Hematopoietic multipotent progenitor cell treated with erythropoietin and hydrocortisone succinate and interleukin-3 and kit ligand, for 4 days (in vitro differentiated cells): ENCODE measurements at regions not wholly inside any gene's neighbourhood (a gene's known extent, or its start where the extent isn't known, plus 50 kb on each side); places are given as distances from the start of the nearest gene placed in this dataset.

Experiments
- DNase-seq: peaks from one replicate; pipeline ENCODE4 v3.0.0-alpha.2; 2015

- no peak for DNase-seq
Observed at GRCh38 chr2:45337481-45337880, 273.6 kb downstream of the SRBD1 start.

- DNase-seq = no peak
Observed at GRCh38 chr2:45334205-45334604, 276.9 kb downstream of the SRBD1 start.

- DNase-seq = no peak
Observed at GRCh38 chr2:45332567-45332966, 278.5 kb downstream of the SRBD1 start.

GRCh38 chr2:45332094-45332493, 279.0 kb downstream of the SRBD1 start:
- peak; percentile 6 for DNase-seq

GRCh38 chr2:45331410-45331786, 279.7 kb downstream of the SRBD1 start:
- DNase-seq = no peak

- no peak for DNase-seq
Observed at GRCh38 chr2:45330637-45331409, 280.2 kb downstream of the SRBD1 start.

GRCh38 chr2:45330108-45330507, 281.0 kb downstream of the SRBD1 start:
- no peak for DNase-seq

- peak; percentile 3 for DNase-seq
Observed at GRCh38 chr2:45329045-45329677, 281.9 kb downstream of the SRBD1 start.

GRCh38 chr2:45328264-45328870, 282.7 kb downstream of the SRBD1 start:
- DNase-seq = no peak

- no peak for DNase-seq
Observed at GRCh38 chr2:45323344-45323743, 287.7 kb downstream of the SRBD1 start.

- DNase-seq = no peak
Observed at GRCh38 chr2:45320956-45321355, 290.1 kb downstream of the SRBD1 start.

- DNase-seq = no peak
Observed at GRCh38 chr2:45319683-45320455, 291.2 kb downstream of the SRBD1 start.

- DNase-seq = no peak
Observed at GRCh38 chr2:45318686-45319085, 292.4 kb downstream of the SRBD1 start.

GRCh38 chr2:45316576-45317338, 294.3 kb downstream of the SRBD1 start:
- DNase-seq = no peak

GRCh38 chr2:45315861-45316260, 295.2 kb downstream of the SRBD1 start:
- DNase-seq = no peak

- DNase-seq = no peak
Observed at GRCh38 chr2:45312275-45312674, 298.8 kb downstream of the SRBD1 start.

- no peak for DNase-seq
Observed at GRCh38 chr2:45311559-45311958, 299.5 kb downstream of the SRBD1 start.

GRCh38 chr2:45307147-45307546, 297.9 kb upstream of the SIX2 start:
- no peak for DNase-seq

- no peak for DNase-seq
Observed at GRCh38 chr2:45305599-45305998, 296.3 kb upstream of the SIX2 start.

- no peak for DNase-seq
Observed at GRCh38 chr2:45303417-45304202, 294.4 kb upstream of the SIX2 start.
